Muscle layer of duodenum (tissue), 2 donors: ENCODE measurements at regions not wholly inside any gene's neighbourhood (a gene's known extent, or its start where the extent isn't known, plus 50 kb on each side); places are given as distances from the start of the nearest gene placed in this dataset.

Experiments used
- H3K27ac ChIP-seq: one replicate; pipeline ENCODE4 v1.7.0; 2013; ENCODE audit warnings: mild to moderate bottlenecking, low read length
- H3K27me3 ChIP-seq: one replicate; pipeline ENCODE4 v1.7.0; 2013; ENCODE audit warnings: low read depth, mild to moderate bottlenecking, control low read depth, low read length
- H3K36me3 ChIP-seq, 2 donors: one replicate each; pipeline ENCODE4 v1.7.0; 2013; ENCODE audit warnings: low read length in 2 of 2, control low read depth in 1 of 2, mild to moderate bottlenecking in 1 of 2; ENCODE audit not compliant: insufficient read depth in 2 of 2, control insufficient read depth in 1 of 2
- H3K4me1 ChIP-seq, 2 donors: one replicate each; pipeline ENCODE4 v1.7.0; 2013; ENCODE audit warnings: low read length in 2 of 2, mild to moderate bottlenecking in 2 of 2, control low read depth in 1 of 2, moderate library complexity in 1 of 2; ENCODE audit not compliant: insufficient read depth in 2 of 2, control insufficient read depth in 1 of 2
- H3K4me3 ChIP-seq, 2 donors: one replicate each; pipeline ENCODE4 v1.7.0; 2013; ENCODE audit warnings: low read length in 2 of 2, low read depth in 1 of 2, mild to moderate bottlenecking in 1 of 2
- H3K9me3 ChIP-seq, 2 donors: one replicate each; pipeline ENCODE4 v1.7.0; 2013; ENCODE audit warnings: low read length in 2 of 2, control low read depth in 1 of 2, mild to moderate bottlenecking in 1 of 2; ENCODE audit not compliant: control insufficient read depth in 1 of 2
- donor health status: healthy.

DNA sequence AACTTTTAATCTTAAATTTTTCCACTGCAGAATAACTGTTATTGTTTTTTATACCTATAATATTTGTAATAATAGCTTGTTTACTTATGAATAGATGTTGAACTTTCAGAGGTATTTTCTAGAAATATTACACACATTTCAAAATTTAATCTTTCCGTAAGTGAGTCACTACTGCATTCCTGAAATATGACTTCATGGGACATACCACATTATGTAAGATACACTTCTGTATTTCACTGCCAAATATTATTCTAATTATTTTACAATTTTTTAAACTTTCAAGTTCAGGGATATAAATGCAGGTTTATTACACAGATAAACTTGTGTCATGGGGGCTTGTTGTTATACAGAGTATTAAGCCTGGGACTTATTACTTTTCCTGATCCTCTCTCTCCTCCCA, 2220.5 kb downstream of the NCAM2 start:
- H3K4me3 ChIP-seq: no peak overlapping the region
- H3K4me1 ChIP-seq: no peaks in the 10 kb centered on the region
- no peaks in the 10 kb centered on the region for H3K36me3 ChIP-seq
- H3K27ac ChIP-seq: no peak overlapping the region
- H3K27me3 ChIP-seq: no peaks in the 10 kb centered on the region
- no peaks in the 10 kb centered on the region for H3K9me3 ChIP-seq

DNA sequence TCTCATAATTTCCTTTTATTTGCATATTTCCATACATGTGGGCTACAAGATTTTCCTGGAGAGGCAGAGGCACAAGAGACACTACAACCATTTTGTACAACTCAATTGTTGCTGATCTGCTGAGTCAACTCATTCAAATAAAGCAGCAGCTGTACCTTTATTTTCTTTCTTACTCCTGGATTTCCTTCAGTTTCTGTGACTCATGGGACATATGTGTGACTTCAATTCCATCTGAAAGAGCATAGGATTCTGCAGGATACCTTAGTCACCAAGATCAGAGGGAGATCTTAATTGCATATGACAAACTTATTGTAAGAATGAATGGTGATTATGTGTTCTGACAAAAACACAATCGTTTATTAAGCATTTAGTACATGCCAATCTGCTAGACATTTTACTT, 2219.4 kb downstream of the NCAM2 start:
- H3K27ac ChIP-seq: no peak overlapping the region
- H3K9me3 ChIP-seq: peaks cover 0 to 6% of the 10 kb centered on the region in 2 donors
- H3K36me3 ChIP-seq: no peaks in the 10 kb centered on the region
- no peaks in the 10 kb centered on the region for H3K27me3 ChIP-seq
- H3K4me1 ChIP-seq: no peaks in the 10 kb centered on the region
- H3K4me3 ChIP-seq: no peak overlapping the region

- H3K4me1 ChIP-seq: no peaks in the 10 kb centered on the region
- no peaks in the 10 kb centered on the region for H3K36me3 ChIP-seq
Measured at GRCh38 chr21:23215261-23215660, 2217.1 kb downstream of the NCAM2 start.

More at GRCh38 chr21:23215261-23215660, 2217.1 kb downstream of the NCAM2 start:
- Histone ChIP-seq H3K27ac (no peak overlapping the region), H3K9me3 (peaks cover 0 to 6% of the 10 kb centered on the region in 2 donors), H3K4me3 (no peak overlapping the region), H3K27me3 (no peaks in the 10 kb centered on the region)
